Activated CD8-positive, alpha-beta memory T cell treated with anti-CD3 and anti-CD28 coated beads for 1 hour (primary cell): ENCODE measurements at regions not wholly inside any gene's neighbourhood (a gene's known extent, or its start where the extent isn't known, plus 50 kb on each side); places are given as distances from the start of the nearest gene placed in this dataset.
"Not testable (repeated sequence)": the region's sequence is repeated elsewhere in the genome, so short reads cannot be mapped to it uniquely, and the experiment has no call there.

Experiments
- DNase-seq, 2 donors: peaks; one replicate each; pipeline ENCODE4 v3.0.0-alpha.2; 2020; ENCODE audit warnings: low read depth in 1 of 2; ENCODE audit errors: extremely low read depth in 1 of 2

- DNase-seq = peak in 1 of 2 donors; percentile 18
Measured at GRCh38 chr3:27632431-27633223, 89.5 kb downstream of the EOMES start.

DNA sequence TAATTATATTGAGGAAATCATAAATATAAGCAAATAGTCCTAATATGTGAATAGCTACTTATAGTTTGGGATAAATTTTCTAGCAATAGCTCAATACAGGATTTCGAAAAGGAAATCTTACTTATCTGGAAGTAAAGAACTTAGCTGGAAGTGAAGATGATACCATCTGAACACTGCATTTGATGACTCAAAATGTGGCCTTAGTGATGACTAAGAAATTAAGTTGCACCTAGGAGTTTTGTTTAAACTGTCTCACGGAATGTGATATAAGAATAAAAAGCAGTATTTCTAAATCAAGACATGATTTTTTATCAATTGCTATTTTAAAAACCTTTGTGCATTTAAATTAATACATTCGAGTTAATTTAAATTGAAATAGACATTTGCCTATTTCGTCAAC, 91.2 kb downstream of the EOMES start:
- DNase-seq = no peak

GRCh38 chr3:27629366-27629765, 92.8 kb downstream of the EOMES start:
- DNase-seq = no peak

GRCh38 chr3:27628026-27628750, 93.9 kb downstream of the EOMES start:
- DNase-seq = no peak

- DNase-seq = no peak
Measured at GRCh38 chr3:27626596-27627118, 95.5 kb downstream of the EOMES start.

GRCh38 chr3:27625864-27626263, 96.3 kb downstream of the EOMES start:
- DNase-seq = no peak

GRCh38 chr3:27623085-27623753, 98.9 kb downstream of the EOMES start:
- DNase-seq = no peak

GRCh38 chr3:27617552-27617951, 104.6 kb downstream of the EOMES start:
- no peak for DNase-seq

GRCh38 chr3:27616031-27616430, 106.1 kb downstream of the EOMES start:
- no peak for DNase-seq

DNA sequence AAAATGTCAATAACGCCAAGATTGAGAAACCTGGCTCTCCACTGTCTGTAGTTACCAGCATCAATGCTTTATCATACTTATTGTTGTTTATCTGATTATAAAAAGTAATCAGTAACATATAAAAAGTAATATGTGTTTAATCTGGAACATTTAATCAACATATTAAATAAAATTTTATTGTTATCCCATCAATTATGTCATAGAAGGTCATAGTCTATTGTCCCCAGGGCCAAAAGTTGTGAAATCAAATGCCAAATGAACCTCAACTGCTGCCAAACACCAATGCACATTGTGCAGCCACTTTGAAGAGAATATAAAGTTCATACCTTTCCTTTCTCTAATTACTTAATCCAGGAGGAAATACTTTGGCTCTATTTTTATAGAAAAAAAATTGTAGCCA, 106.6 kb downstream of the EOMES start:
- DNase-seq = no peak

- DNase-seq = no peak
Measured at GRCh38 chr3:27614592-27614991, 107.5 kb downstream of the EOMES start.

DNA sequence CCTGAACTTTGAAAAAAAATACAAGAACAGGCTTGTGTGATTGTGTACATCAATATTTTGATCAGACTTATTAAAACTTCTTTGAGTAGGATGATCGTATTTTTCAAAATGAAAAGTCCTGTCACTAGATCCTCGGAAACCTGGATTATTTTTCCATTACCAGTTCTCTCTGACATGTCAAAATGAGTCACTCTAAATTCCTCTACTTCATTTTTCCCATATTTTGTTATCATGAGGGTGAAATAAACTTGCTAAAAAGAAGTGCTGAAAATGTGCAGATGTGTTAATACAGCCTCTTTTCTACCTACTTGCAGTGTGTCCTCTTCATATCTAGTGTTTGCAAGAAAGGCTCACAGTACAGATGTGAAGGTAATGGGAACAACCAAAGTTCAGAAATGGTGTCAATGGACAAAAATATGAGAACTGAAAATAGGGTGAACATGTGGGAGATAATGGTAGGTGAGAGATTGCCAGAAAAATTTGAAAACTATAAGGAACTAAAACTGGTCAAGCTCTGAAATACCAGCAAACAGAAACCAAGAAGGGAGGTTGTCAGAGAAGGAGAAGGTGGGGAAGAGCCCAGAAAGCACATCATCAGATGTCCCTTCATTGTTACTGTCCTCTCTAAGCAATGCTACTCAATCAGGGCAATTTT, 108.2 kb downstream of the EOMES start:
- no peak for DNase-seq

GRCh38 chr3:27610800-27611525, 111.2 kb downstream of the EOMES start:
- DNase-seq = no peak

GRCh38 chr3:27607370-27607769, 114.8 kb downstream of the EOMES start:
- DNase-seq = no peak

- DNase-seq = no peak
Measured at GRCh38 chr3:27606537-27606936, 115.6 kb downstream of the EOMES start.

GRCh38 chr3:27601311-27601710, 117.1 kb upstream of the SLC4A7 start:
- DNase-seq = not testable (repeated sequence)

- not testable (repeated sequence) for DNase-seq
Measured at GRCh38 chr3:27599741-27600140, 115.6 kb upstream of the SLC4A7 start.

GRCh38 chr3:27596921-27597320, 112.7 kb upstream of the SLC4A7 start:
- no peak for DNase-seq

DNA sequence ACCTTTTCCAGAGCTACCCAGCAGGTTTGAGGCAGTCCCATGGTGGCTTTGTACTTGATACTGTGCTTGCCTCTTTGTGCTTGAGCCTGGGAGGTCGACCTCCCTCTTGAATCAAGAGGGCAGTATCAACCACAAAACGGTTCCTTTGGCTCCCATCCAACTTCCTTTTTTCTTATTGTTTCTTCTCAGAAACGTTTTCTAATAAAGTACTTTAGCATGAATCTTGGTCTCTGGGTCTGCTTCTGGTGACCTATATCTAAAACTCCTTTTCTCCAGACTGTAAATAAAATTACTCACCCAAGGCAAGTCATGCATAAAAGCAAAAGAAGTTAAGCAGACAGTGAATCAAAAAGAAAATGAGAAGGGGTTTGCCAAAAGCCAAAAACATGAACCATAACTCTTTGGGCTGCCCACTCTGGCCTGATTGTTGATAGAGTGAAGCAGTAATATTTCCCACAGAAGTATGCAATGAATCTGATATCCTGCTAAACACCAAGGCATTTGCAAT, 112.2 kb upstream of the SLC4A7 start:
- no peak for DNase-seq

- no peak for DNase-seq
Measured at GRCh38 chr3:27594096-27594690, 110.0 kb upstream of the SLC4A7 start.
